ENCODE measurements at regions not wholly inside any gene's neighbourhood (a gene's known extent, or its start where the extent isn't known, plus 50 kb on each side); places are given as distances from the start of the nearest gene placed in this dataset.
"Not testable (repeated sequence)": the region's sequence is repeated elsewhere in the genome, so short reads cannot be mapped to it uniquely, and the experiment has no call there.

DNA sequence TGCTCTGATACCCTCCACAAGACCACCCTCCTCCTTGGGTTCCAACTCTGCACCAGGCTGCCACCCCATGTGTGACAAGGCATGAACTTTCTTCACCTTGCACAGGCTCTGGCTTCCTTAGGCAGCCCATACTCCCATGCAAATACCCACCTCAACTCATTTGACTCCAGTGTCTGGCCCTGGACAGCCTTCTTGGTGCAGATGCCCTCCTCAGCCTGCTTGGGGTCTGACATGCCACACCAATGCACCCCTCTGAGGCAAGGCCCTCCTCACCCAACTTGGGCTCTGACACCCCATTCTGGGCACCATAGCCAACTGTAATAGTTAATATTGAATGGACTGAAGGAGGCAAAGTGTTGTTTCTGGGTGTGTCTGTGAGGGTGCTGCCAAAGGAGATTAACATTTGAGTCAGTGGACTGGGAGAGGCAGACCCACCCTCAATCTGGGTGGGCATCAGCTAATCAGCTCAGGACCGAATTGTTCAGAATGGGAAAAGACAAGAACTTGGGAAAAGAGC lies 115.0 kb upstream of the EPB41L4A start:
- Histone ChIP-seq H3K27me3 (ENCODE audit: insufficient read depth, low read length) (no peaks in the 10 kb centered on the region), H4K20me1 (ENCODE audit: insufficient read depth, low read length) (no peaks in the 10 kb centered on the region), H3K4me3 (ENCODE audit: insufficient read depth, low read length) (no peak overlapping the region), H2AFZ (ENCODE audit: low read length) (no peak overlapping the region), H3K27ac (ENCODE audit: low read depth, low read length) (no peak overlapping the region), H3K9me3 (ENCODE audit: low read depth, low read length) (no peaks in the 10 kb centered on the region), H3K79me2 (ENCODE audit: insufficient read depth, low read length) (no peaks in the 10 kb centered on the region), H3K4me2 (ENCODE audit: insufficient read depth, low read length) (no peak overlapping the region), H3K4me1 (ENCODE audit: insufficient read depth, low read length) (no peaks in the 10 kb centered on the region), H3K36me3 (ENCODE audit: insufficient read depth, low read length) (no peaks in the 10 kb centered on the region)
- TF ChIP-seq CTCF (IDR thresholded peaks at IDR 0.05; ENCODE audit: extremely low read depth, low read depth, low read length): no peak
- no peak for DNase-seq (ENCODE audit: insufficient read length, low spot score, missing footprints)

GRCh38 chr5:112534611-112535255 lies 115.7 kb upstream of the EPB41L4A start:
- no peak for DNase-seq (ENCODE audit: insufficient read length, low spot score, missing footprints)
- H2AFZ ChIP-seq (ENCODE audit: low read length): no peak overlapping the region
- H3K27me3 ChIP-seq (ENCODE audit: insufficient read depth, low read length): no peaks in the 10 kb centered on the region
- H3K79me2 ChIP-seq (ENCODE audit: insufficient read depth, low read length): no peaks in the 10 kb centered on the region
- H4K20me1 ChIP-seq (ENCODE audit: insufficient read depth, low read length): no peaks in the 10 kb centered on the region
- H3K36me3 ChIP-seq (ENCODE audit: insufficient read depth, low read length): no peaks in the 10 kb centered on the region
- no peaks in the 10 kb centered on the region for H3K9me3 ChIP-seq (ENCODE audit: low read depth, low read length)
- H3K4me2 ChIP-seq (ENCODE audit: insufficient read depth, low read length): no peak overlapping the region
- no peak overlapping the region for H3K27ac ChIP-seq (ENCODE audit: low read depth, low read length)
- no peaks in the 10 kb centered on the region for H3K4me1 ChIP-seq (ENCODE audit: insufficient read depth, low read length)
- TF ChIP-seq CTCF (IDR thresholded peaks at IDR 0.05; ENCODE audit: extremely low read depth, low read depth, low read length): no peak
- H3K4me3 ChIP-seq (ENCODE audit: insufficient read depth, low read length): no peak overlapping the region

DNA sequence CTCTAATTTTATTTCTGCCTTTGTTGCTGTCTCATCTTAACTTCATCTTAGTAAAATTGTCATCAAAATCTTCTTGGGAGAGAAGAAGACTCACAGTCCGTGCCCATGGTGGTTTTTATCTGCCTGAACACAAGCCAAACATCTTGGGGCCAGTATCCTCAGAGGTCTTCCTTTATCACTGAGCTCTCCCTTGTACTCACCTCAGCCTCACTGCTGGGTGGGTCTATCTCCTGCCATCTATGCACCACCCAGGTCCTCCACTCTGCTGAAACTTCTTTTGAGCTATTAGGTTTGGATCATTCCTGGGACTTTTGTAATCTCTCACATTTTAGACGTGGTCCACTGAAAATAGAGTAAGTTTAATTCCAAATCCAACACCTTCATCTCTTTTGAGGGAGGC lies 116.3 kb upstream of the EPB41L4A start:
- Histone ChIP-seq H4K20me1 (ENCODE audit: insufficient read depth, low read length) (no peaks in the 10 kb centered on the region), H3K27ac (ENCODE audit: low read depth, low read length) (no peak overlapping the region), H3K27me3 (ENCODE audit: insufficient read depth, low read length) (no peaks in the 10 kb centered on the region), H3K4me2 (ENCODE audit: insufficient read depth, low read length) (no peak overlapping the region), H3K9me3 (ENCODE audit: low read depth, low read length) (no peaks in the 10 kb centered on the region), H3K4me1 (ENCODE audit: insufficient read depth, low read length) (no peaks in the 10 kb centered on the region), H3K4me3 (ENCODE audit: insufficient read depth, low read length) (no peak overlapping the region), H3K36me3 (ENCODE audit: insufficient read depth, low read length) (no peaks in the 10 kb centered on the region), H3K79me2 (ENCODE audit: insufficient read depth, low read length) (no peaks in the 10 kb centered on the region), H2AFZ (ENCODE audit: low read length) (no peak overlapping the region)
- TF ChIP-seq CTCF (IDR thresholded peaks at IDR 0.05; ENCODE audit: extremely low read depth, low read depth, low read length): no peak
- DNase-seq (ENCODE audit: insufficient read length, low spot score, missing footprints): no peak

DNA sequence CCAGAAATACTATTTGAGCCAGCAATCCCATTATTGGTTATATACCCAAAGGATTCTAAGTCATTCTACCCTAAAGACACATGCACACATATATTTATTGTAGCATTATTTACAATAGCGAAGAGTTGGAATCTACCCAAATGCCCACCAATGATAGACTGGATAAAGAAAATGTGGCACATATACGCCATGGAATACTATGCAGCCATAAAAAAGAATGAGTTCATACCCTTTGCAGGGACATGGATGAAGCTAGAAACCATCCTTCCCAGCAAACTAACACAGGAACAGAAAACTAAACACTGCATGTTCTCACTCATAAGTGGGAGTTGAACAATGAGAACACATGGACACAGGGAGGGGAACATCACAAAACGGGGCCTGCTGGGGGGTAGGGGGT lies 125.5 kb upstream of the EPB41L4A start:
- peaks cover 15% of the 10 kb centered on the region for H3K4me1 ChIP-seq (ENCODE audit: insufficient read depth, low read length)
- not testable (repeated sequence) for H3K79me2 ChIP-seq (ENCODE audit: insufficient read depth, low read length); H3K27ac ChIP-seq (ENCODE audit: low read depth, low read length); H3K27me3 ChIP-seq (ENCODE audit: insufficient read depth, low read length); H3K4me3 ChIP-seq (ENCODE audit: insufficient read depth, low read length); H3K4me2 ChIP-seq (ENCODE audit: insufficient read depth, low read length); DNase-seq (ENCODE audit: insufficient read length, low spot score, missing footprints); H2AFZ ChIP-seq (ENCODE audit: low read length); H4K20me1 ChIP-seq (ENCODE audit: insufficient read depth, low read length); H3K9me3 ChIP-seq (ENCODE audit: low read depth, low read length); H3K36me3 ChIP-seq (ENCODE audit: insufficient read depth, low read length)

Measured in osteoblast (primary cell).